DLD1 (cell line): ENCODE measurements at regions not wholly inside any gene's neighbourhood (a gene's known extent, or its start where the extent isn't known, plus 50 kb on each side); places are given as distances from the start of the nearest gene placed in this dataset.

Experiments used
- in situ Hi-C: cut with HindIII; loops from 2 replicates; pipeline ENCODE4 v1.10.0; 2017; ENCODE audit warnings: low sequenced_read_pairs

GRCh38 chr10:47186941-47187340, 113.1 kb upstream of the GDF10 start:
- in situ Hi-C loops: no loop called here

GRCh38 chr10:47187592-47187991, 112.4 kb upstream of the GDF10 start:
- in situ Hi-C loops: no loop called here

DNA sequence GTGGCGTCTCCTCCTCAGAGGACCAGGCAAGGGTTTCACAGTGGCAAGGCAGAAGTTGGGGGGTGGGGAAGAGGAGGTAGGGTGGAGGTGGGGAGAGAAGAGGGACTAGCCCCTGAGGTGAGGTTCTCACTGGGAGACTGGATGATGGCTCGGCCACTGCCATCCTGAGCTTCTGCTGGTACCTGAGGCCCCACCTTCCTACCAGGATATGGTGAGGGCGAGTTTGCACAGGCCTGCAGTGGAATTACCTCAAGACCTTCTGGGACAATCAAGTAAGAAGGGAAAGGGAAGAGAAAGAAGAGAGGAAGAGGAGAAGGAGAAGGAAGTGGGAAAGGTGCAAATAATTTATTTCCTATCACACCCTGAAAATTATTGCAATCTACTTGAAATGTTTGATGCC, 111.8 kb upstream of the GDF10 start:
- in situ Hi-C loops: no loop called here

DNA sequence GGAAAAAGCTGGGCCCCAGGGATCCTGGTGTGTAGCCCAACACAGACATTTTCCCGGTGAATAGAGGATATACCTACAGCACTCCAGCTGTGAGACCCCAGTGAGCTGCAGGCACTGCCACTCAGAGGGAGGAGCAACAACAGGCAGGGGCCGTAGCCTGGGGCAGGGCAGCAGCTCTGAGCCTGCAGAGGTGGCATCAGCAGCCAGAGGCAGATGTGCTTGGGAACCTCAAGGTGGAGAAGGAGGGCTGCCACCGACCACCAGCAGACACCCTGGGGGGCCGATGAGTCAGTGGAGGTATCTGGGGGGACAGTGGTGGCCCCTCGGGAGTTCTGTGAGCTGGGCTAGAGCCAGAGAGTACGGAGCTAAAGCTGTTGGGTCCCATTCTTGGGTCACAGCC, 110.2 kb upstream of the GDF10 start:
- in situ Hi-C loops: no loop called here

DNA sequence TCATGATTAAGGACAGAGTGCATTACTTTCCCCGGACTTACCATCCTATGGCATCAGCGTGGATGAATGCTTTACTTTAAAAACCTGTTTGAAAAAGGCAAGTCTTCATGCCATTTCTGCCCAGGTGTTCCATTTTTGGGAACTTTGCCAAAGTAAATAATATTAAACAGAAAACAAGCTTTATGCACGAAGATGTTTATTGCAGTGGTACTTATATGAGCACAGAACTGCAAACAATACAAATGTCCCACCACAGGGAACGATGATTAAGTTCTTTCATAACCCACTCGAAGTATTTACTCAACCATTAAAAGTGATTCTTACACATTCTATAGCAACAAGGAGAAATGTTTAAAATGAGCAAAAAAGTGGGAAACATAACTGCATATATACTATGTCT, 109.7 kb upstream of the GDF10 start:
- in situ Hi-C loops: no loop called here

- in situ Hi-C loops: no loop called here
Observed at GRCh38 chr10:47190802-47191450, 109.1 kb upstream of the GDF10 start.

- in situ Hi-C loops: no loop called here
Observed at GRCh38 chr10:47192273-47192672, 107.7 kb upstream of the GDF10 start.

- in situ Hi-C loops: no loop called here
Observed at GRCh38 chr10:47193666-47194065, 106.3 kb upstream of the GDF10 start.

- in situ Hi-C loops: no loop called here
Observed at GRCh38 chr10:47195274-47195885, 104.6 kb upstream of the GDF10 start.

GRCh38 chr10:47196691-47197090, 103.3 kb upstream of the GDF10 start:
- in situ Hi-C loops: no loop called here

GRCh38 chr10:47198221-47198620, 101.8 kb upstream of the GDF10 start:
- in situ Hi-C loops: no loop called here

GRCh38 chr10:47205192-47205591, 94.8 kb upstream of the GDF10 start:
- in situ Hi-C loops: no loop called here

- in situ Hi-C loops: no loop called here
Observed at GRCh38 chr10:47206449-47207280, 93.3 kb upstream of the GDF10 start.

DNA sequence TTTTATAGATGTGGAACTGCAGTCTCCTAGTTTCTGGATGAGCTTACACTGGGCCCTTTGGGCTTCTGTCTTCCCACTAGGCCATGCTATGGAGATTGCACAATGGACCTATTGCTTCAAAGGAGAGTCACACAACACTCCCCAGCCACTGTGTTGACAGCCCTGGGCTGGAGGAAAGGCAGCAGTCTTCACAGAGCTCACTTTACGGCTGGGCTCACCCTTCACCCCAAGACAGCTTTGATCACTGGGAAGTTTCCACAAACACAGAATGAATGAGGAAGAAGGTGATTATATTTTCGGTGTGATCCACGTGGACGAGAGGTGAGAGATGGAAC, 92.7 kb upstream of the GDF10 start:
- in situ Hi-C loops: no loop called here

DNA sequence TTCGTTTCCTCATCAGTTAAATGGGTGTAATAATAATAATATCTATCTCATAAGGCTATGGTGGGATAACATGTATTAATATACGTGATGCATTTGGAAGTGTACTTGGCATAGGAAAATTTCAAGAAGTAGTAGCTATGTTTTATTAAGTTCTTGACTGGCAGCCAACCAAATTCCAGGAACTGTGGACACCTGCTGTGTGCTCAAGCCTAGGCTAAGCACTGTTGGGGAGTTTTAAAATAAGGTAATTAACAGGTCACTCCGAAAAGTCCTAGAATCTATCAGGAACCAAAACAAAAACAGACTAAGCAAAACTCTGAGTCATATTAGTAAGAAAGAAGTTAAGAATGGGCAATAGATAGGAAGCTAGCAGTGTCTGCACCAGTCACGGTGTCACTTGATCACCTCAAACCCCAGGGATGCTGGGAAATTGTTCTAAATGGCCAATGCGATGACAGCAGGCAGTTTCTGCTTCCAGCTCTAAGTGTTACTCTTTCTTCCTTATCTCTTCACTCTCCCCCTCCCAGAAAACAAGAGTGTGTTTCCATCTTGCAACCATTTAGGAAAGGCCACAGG, 92.0 kb upstream of the GDF10 start:
- in situ Hi-C loops: no loop called here

DNA sequence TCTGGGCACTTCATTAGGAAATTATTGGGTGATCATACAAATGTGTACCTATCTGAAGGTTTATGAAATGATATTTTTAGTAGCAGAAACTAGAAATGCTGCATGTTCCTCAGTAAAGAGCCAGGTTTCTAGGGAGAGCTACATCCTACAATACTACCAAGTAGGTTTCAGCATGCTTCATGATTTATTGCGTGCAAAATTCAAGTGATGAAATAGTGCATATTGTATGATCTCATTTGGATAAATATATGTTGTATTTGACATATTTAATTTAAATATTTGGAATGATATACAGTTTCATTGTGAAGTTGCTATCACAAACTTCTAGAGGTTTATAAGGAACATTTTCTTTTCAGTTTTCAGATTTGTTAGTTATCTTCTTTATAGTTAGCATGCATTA, 90.5 kb upstream of the GDF10 start:
- in situ Hi-C loops: no loop called here

GRCh38 chr10:47214520-47214919, 85.5 kb upstream of the GDF10 start:
- in situ Hi-C loops: no loop called here

- in situ Hi-C loops: no loop called here
Observed at GRCh38 chr10:47217113-47217512, 82.9 kb upstream of the GDF10 start.

DNA sequence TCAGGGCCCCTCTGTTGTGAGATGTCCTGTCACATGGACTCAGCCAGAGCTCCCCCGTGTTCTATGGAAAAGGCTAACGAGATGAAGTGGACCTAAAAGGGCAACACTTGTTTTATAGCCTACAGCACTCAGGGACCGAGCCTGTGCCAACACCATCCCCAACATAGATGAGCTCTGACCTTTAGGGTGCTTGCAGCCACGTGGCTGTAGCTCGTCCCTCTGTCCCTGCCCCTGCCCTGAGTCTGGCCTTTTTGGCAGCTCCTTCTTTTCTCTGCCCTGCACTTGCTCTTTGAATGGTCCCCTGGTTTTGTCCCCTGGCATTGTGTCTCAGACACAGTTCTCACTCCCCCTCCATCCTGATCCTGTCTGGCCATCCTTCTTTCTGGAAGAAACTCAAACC, 81.2 kb upstream of the GDF10 start:
- in situ Hi-C loops: no loop called here

DNA sequence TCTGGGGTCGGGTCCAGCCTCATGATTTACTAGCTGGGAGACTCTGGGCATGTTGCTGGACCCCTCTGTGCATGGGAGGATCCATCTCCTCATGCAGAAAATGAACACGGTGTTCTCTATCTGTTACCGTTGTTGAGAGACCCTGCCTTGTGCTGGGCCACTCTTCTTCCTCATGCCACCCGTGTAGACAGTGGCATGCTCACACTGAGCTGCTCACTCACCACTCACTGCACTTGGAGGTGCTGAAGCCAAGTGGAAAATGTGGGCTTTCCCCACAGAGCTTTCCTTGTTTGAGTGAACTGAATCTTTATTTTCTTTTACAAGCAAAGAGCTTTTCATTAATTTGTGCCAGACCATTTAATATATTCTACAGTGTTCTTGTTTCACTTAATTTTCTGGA, 77.5 kb upstream of the GDF10 start:
- in situ Hi-C loops: no loop called here

GRCh38 chr10:47223236-47223635, 76.8 kb upstream of the GDF10 start:
- in situ Hi-C loops: no loop called here
